GM12878 (cell line): ENCODE measurements at regions not wholly inside any gene's neighbourhood (a gene's known extent, or its start where the extent isn't known, plus 50 kb on each side); places are given as distances from the start of the nearest gene placed in this dataset.

Experiments used
- BHLHE40 ChIP-seq, 2 experiments: fragments of 450-650 bp in 1 of 2; IDR thresholded peaks; 2 replicates each; pipeline ENCODE4 v1.6.1; 2011 to 2017; ENCODE audit warnings: low read depth in 2 of 2, borderline replicate concordance in 1 of 2, improper control_type of control experiment in 1 of 2, low read length in 1 of 2, mild to moderate bottlenecking in 1 of 2
- CTCF ChIP-seq, 3 experiments: IDR thresholded peaks in 2 of 3; conservative IDR thresholded peaks in 1 of 3; 2 replicates each; pipeline ENCODE4 v1.5.1; 2011; ENCODE audit warnings: low read depth in 3 of 3, low read length in 3 of 3, mild to moderate bottlenecking in 3 of 3, control low read depth in 2 of 3, moderate library complexity in 2 of 3, inconsistent platforms in 1 of 3, mixed read lengths in 1 of 3; ENCODE audit not compliant: control insufficient read depth in 2 of 3, insufficient read depth in 1 of 3; ENCODE audit errors: extremely low read depth in 1 of 3
- ELK1 ChIP-seq: IDR thresholded peaks from 2 replicates; pipeline ENCODE4 v1.6.1; 2012; ENCODE audit warnings: low read depth, low read length, improper control_type of control experiment
- POLR2A ChIP-seq: IDR thresholded peaks from 2 replicates; pipeline ENCODE4 v1.6.1; 2011; ENCODE audit warnings: low read depth, mild to moderate bottlenecking, low read length
- POU2F2 ChIP-seq: IDR thresholded peaks from 3 replicates; pipeline ENCODE4 v1.6.1; 2011; ENCODE audit warnings: low read depth, mild to moderate bottlenecking, low read length, borderline replicate concordance
- TBL1XR1 ChIP-seq: IDR thresholded peaks from 2 replicates; pipeline ENCODE4 v1.6.1; 2012; ENCODE audit warnings: low read depth, low read length, improper control_type of control experiment
- TF ChIP-seq, protein P1 (sequence below): IDR thresholded peaks from 2 replicates; pipeline ENCODE4 v1.6.1; 2011; ENCODE audit warnings: low read depth, low read length, improper control_type of control experiment, borderline replicate concordance
- TF ChIP-seq, protein P2 (sequence below): fragments of 450-650 bp; IDR thresholded peaks from 2 replicates; pipeline ENCODE4 v1.6.1; 2016; ENCODE audit warnings: mild to moderate bottlenecking

DNA sequence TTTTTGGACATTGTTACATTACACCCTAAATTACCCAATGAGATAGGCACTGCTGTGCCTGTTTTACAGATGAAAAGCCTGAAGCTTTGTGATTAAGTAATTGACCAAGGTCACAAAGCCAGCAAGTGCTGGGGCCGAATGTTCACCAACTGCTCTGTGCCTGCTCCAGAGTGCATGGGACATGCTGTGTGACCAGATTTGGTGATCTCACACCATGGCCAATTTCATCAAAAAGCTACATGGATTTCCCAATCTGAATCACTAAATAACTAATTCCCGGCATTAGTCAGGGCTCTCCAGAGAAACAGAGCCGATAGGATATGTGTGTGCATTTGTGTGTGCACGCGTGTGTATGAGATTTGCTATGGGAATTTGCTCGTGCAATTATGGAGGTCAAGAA is 228.3 kb upstream of the ECI2 start:
- TF ChIP-seq ELK1: no peak
- TF ChIP-seq CTCF (IDR thresholded peaks at IDR 0.05 in 2 of 3, conservative IDR thresholded peaks at IDR 0.05 in 1 of 3; ENCODE audit: control insufficient read depth in 2 of 3, extremely low read depth in 1 of 3, insufficient read depth in 1 of 3, low read depth in 3 of 3, low read length in 3 of 3): no peak
- TF ChIP-seq TBL1XR1: no peak
- no peak for TF ChIP-seq POU2F2
- no peak for TF ChIP-seq BHLHE40 (IDR thresholded peaks at IDR 0.05; ENCODE audit: borderline replicate concordance in 1 of 2, low read depth in 2 of 2, low read length in 1 of 2)
- TF ChIP-seq, protein P1, sequence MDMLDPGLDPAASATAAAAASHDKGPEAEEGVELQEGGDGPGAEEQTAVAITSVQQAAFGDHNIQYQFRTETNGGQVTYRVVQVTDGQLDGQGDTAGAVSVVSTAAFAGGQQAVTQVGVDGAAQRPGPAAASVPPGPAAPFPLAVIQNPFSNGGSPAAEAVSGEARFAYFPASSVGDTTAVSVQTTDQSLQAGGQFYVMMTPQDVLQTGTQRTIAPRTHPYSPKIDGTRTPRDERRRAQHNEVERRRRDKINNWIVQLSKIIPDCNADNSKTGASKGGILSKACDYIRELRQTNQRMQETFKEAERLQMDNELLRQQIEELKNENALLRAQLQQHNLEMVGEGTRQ: no peak
- TF ChIP-seq, protein P2, sequence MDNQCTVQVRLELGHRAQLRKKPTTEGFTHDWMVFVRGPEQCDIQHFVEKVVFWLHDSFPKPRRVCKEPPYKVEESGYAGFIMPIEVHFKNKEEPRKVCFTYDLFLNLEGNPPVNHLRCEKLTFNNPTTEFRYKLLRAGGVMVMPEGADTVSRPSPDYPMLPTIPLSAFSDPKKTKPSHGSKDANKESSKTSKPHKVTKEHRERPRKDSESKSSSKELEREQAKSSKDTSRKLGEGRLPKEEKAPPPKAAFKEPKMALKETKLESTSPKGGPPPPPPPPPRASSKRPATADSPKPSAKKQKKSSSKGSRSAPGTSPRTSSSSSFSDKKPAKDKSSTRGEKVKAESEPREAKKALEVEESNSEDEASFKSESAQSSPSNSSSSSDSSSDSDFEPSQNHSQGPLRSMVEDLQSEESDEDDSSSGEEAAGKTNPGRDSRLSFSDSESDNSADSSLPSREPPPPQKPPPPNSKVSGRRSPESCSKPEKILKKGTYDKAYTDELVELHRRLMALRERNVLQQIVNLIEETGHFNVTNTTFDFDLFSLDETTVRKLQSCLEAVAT: no peak
- TF ChIP-seq POLR2A: no peak
